Panc1 (cell line): ENCODE measurements at regions not wholly inside any gene's neighbourhood (a gene's known extent, or its start where the extent isn't known, plus 50 kb on each side); places are given as distances from the start of the nearest gene placed in this dataset.

ENCODE experiments used
- ATAC-seq: fragments of 200-7000 bp; cut with Tn5 transposase; 2 replicates; pipeline ENCODE4 v1.9.1; 2020; ENCODE audit warnings: mild to moderate bottlenecking, moderate library complexity
- BruUV-seq: library from RNA; stranded (reverse); fragments of 400-500 nt; replicated peaks from 2 replicates; lab custom pipeline; 2021; lab: Mats Ljungman, UMichigan
- CTCF ChIA-PET: fragments of 300-600 bp; sonication (Branson Sonifier 250); formaldehyde crosslinking; loops from one replicate; lab custom pipeline; 2022; ENCODE audit warnings: antibody characterized with exemption; lab: Charles Lee
- POLR2A ChIA-PET: fragments of 300-600 bp; sonication (Branson Sonifier 250); formaldehyde crosslinking; loops from one replicate; lab custom pipeline; 2022; ENCODE audit warnings: antibody characterized with exemption; lab: Charles Lee
- DNase-seq: peaks from one replicate; pipeline ENCODE4 v3.0.0-alpha.2; 2010; ENCODE audit warnings: low read depth, low spot score
- H3K27ac ChIP-seq: 2 replicates; pipeline ENCODE4 v1.5.1; 2011; ENCODE audit warnings: mild to moderate bottlenecking, low read length, inconsistent platforms
- H3K27me3 ChIP-seq: fragments of 200-500 bp; sonication (Bioruptor generic); 2 replicates; pipeline ENCODE4 v1.6.0; 2014; ENCODE audit warnings: low read length, inconsistent platforms; ENCODE audit not compliant: control insufficient read depth, insufficient read depth
- H3K36me3 ChIP-seq: fragments of 200-500 bp; sonication (Bioruptor generic); 2 replicates; pipeline ENCODE4 v1.5.1; 2014; ENCODE audit warnings: inconsistent platforms, mild to moderate bottlenecking, low read length, moderate library complexity; ENCODE audit not compliant: control insufficient read depth, insufficient read depth
- H3K4me1 ChIP-seq: 2 replicates; pipeline ENCODE4 v1.5.1; 2011; ENCODE audit warnings: inconsistent platforms, mild to moderate bottlenecking, low read length, moderate library complexity; ENCODE audit not compliant: control insufficient read depth, insufficient read depth
- H3K4me3 ChIP-seq, 2 experiments: 2 replicates each; pipeline ENCODE4 v1.5.1; 2011 to 2012; ENCODE audit warnings: low read depth in 2 of 2, low read length in 2 of 2, mild to moderate bottlenecking in 2 of 2, inconsistent platforms in 1 of 2, moderate library complexity in 1 of 2
- H3K9me3 ChIP-seq: fragments of 200-500 bp; sonication (Bioruptor generic); 2 replicates; pipeline ENCODE4 v1.5.1; 2014; ENCODE audit warnings: low read depth, mild to moderate bottlenecking, inconsistent platforms, low read length, moderate library complexity; ENCODE audit not compliant: control insufficient read depth, insufficient read depth
- CTCF ChIP-seq: fragments of 450-650 bp; IDR thresholded peaks from 2 replicates; pipeline ENCODE4 v1.5.1; 2017; ENCODE audit warnings: mild to moderate bottlenecking
- POLR2AphosphoS5 ChIP-seq: IDR thresholded peaks from 2 replicates; pipeline ENCODE4 v1.6.1; 2012; ENCODE audit warnings: mild to moderate bottlenecking, low read depth, low read length, moderate library complexity
- REST ChIP-seq, 2 experiments: IDR thresholded peaks; 2 replicates each; pipeline ENCODE4 v1.6.1; 2011 to 2012; ENCODE audit warnings: low read depth in 2 of 2, control low read depth in 1 of 2, low read length in 1 of 2, mild to moderate bottlenecking in 1 of 2, moderate library complexity in 1 of 2; ENCODE audit not compliant: insufficient read depth in 1 of 2
- SIN3A ChIP-seq: IDR thresholded peaks from 2 replicates; pipeline ENCODE4 v1.6.1; 2012; ENCODE audit warnings: low read depth, mild to moderate bottlenecking, low read length, moderate library complexity, borderline replicate concordance; ENCODE audit not compliant: insufficient read depth
- TCF7L2 ChIP-seq: IDR thresholded peaks from 2 replicates; pipeline ENCODE4 v1.6.1; 2011; ENCODE audit warnings: mild to moderate bottlenecking, low read depth, low read length, inconsistent platforms
- in situ Hi-C: cut with HindIII; loops from 2 replicates; pipeline ENCODE4 v1.10.0; 2016; ENCODE audit warnings: low sequenced_read_pairs, low pct_unique_long_range_greater_than_20kb
- intact Hi-C: fragments of 100-400 bp; cut with micrococcal nuclease; formaldehyde crosslinking; loops from one replicate; pipeline ENCODE4 v1.10.0; 2022; ENCODE audit not compliant: unreplicated experiment

- intact Hi-C loops, result loop anchor here (5.0 to 10.0 kb wide), 3 partner anchors 185 to 530 kb away; partner anchors contain the start of gene NECTIN1
- TF ChIP-seq POLR2AphosphoS5 (no peak), TCF7L2 (no peak), REST (IDR thresholded peaks at IDR 0.05; ENCODE audit: insufficient read depth in 1 of 2, low read depth in 2 of 2, low read length in 1 of 2) (no peak), CTCF (no peak), SIN3A (no peak)
- Histone ChIP-seq H3K36me3 (no peaks in the 10 kb centered on the region), H3K4me1 (no peaks in the 10 kb centered on the region), H3K9me3 (no peaks in the 10 kb centered on the region), H3K27ac (no peak overlapping the region), H3K27me3 (peaks cover 2% of the 10 kb centered on the region; the same call in 1 of the 2 replicates), H3K4me3 (no peak overlapping the region)
- in situ Hi-C loops, result no loop called here
- DNase-seq, result no peak
- no peak for ATAC-seq
- ChIA-PET POLR2A (no interaction called here), CTCF (interaction anchor here (0.6 kb wide), 1 partner anchor 106 kb away, joined by 12 read pairs; no protein-coding TSS in a partner anchor)
- BruUV-seq, result no TSS peak
These were observed 59.6 kb upstream of the THY1 start for GRCh38 chr11:119482521-119483011.

DNA sequence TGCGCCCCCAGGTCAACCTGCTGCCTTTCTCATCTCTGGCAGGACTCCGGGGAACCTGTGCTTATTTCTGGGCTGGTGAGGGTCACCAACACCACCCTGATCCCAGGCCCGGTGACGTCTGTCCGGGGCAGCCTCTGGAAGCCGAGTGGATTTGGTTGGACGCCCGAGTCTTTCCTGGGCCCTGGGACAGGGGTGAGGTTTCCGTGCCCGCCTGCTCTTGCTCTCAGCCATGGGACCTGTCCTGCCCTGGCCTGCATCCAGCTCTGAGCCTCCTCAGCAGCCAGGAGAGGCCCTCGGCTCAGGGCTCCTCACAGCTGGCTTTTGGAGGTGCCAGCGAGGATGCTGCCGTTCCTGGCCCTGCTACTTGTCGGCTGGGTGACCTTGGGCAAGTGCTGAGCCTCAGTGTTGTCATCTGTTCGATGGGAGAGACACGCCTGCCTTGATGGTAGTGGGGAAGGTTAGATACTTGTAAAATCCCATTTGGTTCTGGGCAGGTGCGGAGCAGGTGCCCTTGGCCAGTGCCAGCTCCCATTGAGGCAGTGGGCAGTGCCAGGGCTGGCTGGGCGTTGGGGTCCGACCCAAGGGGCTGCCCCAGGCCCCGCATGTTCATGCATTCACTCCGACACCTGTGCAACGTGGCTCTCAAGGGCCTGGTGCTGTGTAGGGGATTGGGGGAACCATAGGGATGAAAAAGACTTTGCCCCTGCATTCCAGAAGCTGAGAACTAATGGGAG lies 58.9 kb upstream of the THY1 start:
- intact Hi-C loops, result loop anchor here (1.0 to 10.0 kb wide), 4 partner anchors 52 to 530 kb away; partner anchors contain the start of gene NECTIN1
- Histone ChIP-seq H3K27ac (no peak overlapping the region), H3K27me3 (no peaks in the 10 kb centered on the region), H3K4me3 (no peak overlapping the region), H3K36me3 (no peaks in the 10 kb centered on the region), H3K4me1 (no peaks in the 10 kb centered on the region), H3K9me3 (no peaks in the 10 kb centered on the region)
- no TSS peak for BruUV-seq
- in situ Hi-C loops, result no loop called here
- 0 out of 4 replicates have a peak, but pooled peaks of 1 of the 2 experiments have one; percentile 2 for TF ChIP-seq REST (IDR thresholded peaks at IDR 0.05; ENCODE audit: insufficient read depth in 1 of 2, low read depth in 2 of 2, low read length in 1 of 2)
- no peak for TF ChIP-seq SIN3A
- TF ChIP-seq POLR2AphosphoS5, result no peak
- TF ChIP-seq CTCF, result no peak; the same call in none of the 2 replicates
- peak; percentile 53 for ATAC-seq
- DNase-seq, result no peak
- POLR2A ChIA-PET, result no interaction called here
- CTCF ChIA-PET, result interaction anchor here (0.7 kb wide), 1 partner anchor 144 kb away, joined by 8 read pairs; no protein-coding TSS in a partner anchor
